SK-N-SH treated with all-trans-retinoic acid at 6 μM for 48 hours (cell line): ENCODE measurements at regions not wholly inside any gene's neighbourhood (a gene's known extent, or its start where the extent isn't known, plus 50 kb on each side); places are given as distances from the start of the nearest gene placed in this dataset.

Source experiments
- SNAI2 ChIP-seq: fragments of 250-450 bp; sonication (Bioruptor Pico); IDR thresholded peaks from 2 replicates; pipeline ENCODE4 v1.5.0; 2020; ENCODE audit warnings: mild to moderate bottlenecking, moderate library complexity
- ZFP3 ChIP-seq: fragments of 250-450 bp; sonication (Bioruptor Pico); IDR thresholded peaks from 2 replicates; pipeline ENCODE4 v1.5.0; 2020; ENCODE audit warnings: mild to moderate bottlenecking, moderate library complexity
- TF ChIP-seq, protein P1 (sequence below): fragments of 250-450 bp; sonication (Bioruptor Pico); IDR thresholded peaks from 2 replicates; pipeline ENCODE4 v1.5.0; 2020; ENCODE audit warnings: mild to moderate bottlenecking, moderate library complexity
- TF ChIP-seq, protein P2 (sequence below): fragments of 250-450 bp; sonication (Bioruptor Pico); IDR thresholded peaks from 2 replicates; pipeline ENCODE4 v1.8.0; 2020; ENCODE audit warnings: mild to moderate bottlenecking, moderate library complexity, borderline replicate concordance
- TF ChIP-seq, protein P3 (sequence below): fragments of 250-450 bp; sonication (Bioruptor Pico); IDR thresholded peaks from 2 replicates; pipeline ENCODE4 v1.5.1; 2020; ENCODE audit warnings: low read depth, mild to moderate bottlenecking, moderate library complexity

GRCh38 chr4:124420166-124420695, 292.3 kb downstream of the ANKRD50 start:
- TF ChIP-seq ZFP3 (CRISPR knock-in tag) (no peak), SNAI2 (no peak)
- TF ChIP-seq, protein P1, sequence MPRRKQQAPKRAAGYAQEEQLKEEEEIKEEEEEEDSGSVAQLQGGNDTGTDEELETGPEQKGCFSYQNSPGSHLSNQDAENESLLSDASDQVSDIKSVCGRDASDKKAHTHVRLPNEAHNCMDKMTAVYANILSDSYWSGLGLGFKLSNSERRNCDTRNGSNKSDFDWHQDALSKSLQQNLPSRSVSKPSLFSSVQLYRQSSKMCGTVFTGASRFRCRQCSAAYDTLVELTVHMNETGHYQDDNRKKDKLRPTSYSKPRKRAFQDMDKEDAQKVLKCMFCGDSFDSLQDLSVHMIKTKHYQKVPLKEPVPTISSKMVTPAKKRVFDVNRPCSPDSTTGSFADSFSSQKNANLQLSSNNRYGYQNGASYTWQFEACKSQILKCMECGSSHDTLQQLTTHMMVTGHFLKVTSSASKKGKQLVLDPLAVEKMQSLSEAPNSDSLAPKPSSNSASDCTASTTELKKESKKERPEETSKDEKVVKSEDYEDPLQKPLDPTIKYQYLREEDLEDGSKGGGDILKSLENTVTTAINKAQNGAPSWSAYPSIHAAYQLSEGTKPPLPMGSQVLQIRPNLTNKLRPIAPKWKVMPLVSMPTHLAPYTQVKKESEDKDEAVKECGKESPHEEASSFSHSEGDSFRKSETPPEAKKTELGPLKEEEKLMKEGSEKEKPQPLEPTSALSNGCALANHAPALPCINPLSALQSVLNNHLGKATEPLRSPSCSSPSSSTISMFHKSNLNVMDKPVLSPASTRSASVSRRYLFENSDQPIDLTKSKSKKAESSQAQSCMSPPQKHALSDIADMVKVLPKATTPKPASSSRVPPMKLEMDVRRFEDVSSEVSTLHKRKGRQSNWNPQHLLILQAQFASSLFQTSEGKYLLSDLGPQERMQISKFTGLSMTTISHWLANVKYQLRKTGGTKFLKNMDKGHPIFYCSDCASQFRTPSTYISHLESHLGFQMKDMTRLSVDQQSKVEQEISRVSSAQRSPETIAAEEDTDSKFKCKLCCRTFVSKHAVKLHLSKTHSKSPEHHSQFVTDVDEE: no peak
- TF ChIP-seq, protein P2, sequence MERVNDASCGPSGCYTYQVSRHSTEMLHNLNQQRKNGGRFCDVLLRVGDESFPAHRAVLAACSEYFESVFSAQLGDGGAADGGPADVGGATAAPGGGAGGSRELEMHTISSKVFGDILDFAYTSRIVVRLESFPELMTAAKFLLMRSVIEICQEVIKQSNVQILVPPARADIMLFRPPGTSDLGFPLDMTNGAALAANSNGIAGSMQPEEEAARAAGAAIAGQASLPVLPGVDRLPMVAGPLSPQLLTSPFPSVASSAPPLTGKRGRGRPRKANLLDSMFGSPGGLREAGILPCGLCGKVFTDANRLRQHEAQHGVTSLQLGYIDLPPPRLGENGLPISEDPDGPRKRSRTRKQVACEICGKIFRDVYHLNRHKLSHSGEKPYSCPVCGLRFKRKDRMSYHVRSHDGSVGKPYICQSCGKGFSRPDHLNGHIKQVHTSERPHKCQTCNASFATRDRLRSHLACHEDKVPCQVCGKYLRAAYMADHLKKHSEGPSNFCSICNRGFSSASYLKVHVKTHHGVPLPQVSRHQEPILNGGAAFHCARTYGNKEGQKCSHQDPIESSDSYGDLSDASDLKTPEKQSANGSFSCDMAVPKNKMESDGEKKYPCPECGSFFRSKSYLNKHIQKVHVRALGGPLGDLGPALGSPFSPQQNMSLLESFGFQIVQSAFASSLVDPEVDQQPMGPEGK (CRISPR knock-in tag): no peak
- TF ChIP-seq, protein P3, sequence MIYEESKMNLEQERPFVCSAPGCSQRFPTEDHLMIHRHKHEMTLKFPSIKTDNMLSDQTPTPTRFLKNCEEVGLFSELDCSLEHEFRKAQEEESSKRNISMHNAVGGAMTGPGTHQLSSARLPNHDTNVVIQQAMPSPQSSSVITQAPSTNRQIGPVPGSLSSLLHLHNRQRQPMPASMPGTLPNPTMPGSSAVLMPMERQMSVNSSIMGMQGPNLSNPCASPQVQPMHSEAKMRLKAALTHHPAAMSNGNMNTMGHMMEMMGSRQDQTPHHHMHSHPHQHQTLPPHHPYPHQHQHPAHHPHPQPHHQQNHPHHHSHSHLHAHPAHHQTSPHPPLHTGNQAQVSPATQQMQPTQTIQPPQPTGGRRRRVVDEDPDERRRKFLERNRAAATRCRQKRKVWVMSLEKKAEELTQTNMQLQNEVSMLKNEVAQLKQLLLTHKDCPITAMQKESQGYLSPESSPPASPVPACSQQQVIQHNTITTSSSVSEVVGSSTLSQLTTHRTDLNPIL (CRISPR knock-in tag): no peak
